ENCODE measurements at regions not wholly inside any gene's neighbourhood (a gene's known extent, or its start where the extent isn't known, plus 50 kb on each side); places are given as distances from the start of the nearest gene placed in this dataset.

DNA sequence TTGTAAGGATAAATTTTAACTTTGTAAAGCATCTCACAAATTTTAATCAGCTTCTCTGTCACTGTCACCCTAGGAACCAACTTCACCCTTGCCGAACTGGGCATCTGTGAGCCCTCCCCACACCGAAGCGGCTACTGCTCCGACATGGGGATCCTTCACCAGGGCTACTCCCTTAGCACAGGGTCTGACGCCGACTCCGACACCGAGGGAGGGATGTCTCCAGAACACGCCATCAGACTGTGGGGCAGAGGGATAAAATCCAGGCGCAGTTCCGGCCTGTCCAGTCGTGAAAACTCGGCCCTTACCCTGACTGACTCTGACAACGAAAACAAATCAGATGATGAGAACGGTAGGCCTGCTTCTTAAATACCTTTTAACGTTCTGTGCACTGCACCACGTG lies 916.3 kb upstream of the WWC1 start:
- 87% methylated on average over 17 of the region's 17 CpGs for WGBS
- no peak overlapping the region for H3K4me3 ChIP-seq (ENCODE audit: low read depth in 1 of 3, low read length in 3 of 3)
- H3K4me1 ChIP-seq (ENCODE audit: control insufficient read depth in 4 of 4, insufficient read depth in 4 of 4, low read length in 3 of 4), result no peaks in the 10 kb centered on the region
- no peak for TF ChIP-seq SP1 (IDR thresholded peaks at IDR 0.05)
- no peak for TF ChIP-seq FOXA2 (IDR thresholded peaks at IDR 0.05)
- TF ChIP-seq, protein P1, sequence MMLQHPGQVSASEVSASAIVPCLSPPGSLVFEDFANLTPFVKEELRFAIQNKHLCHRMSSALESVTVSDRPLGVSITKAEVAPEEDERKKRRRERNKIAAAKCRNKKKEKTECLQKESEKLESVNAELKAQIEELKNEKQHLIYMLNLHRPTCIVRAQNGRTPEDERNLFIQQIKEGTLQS (IDR thresholded peaks at IDR 0.05), result no peak
- no peak for TF ChIP-seq YY1 (IDR thresholded peaks at IDR 0.05)
- no peak for TF ChIP-seq RAD21 (IDR thresholded peaks at IDR 0.05)
- TF ChIP-seq NR2F2 (IDR thresholded peaks at IDR 0.05), result no peak
- TF ChIP-seq, protein P2, sequence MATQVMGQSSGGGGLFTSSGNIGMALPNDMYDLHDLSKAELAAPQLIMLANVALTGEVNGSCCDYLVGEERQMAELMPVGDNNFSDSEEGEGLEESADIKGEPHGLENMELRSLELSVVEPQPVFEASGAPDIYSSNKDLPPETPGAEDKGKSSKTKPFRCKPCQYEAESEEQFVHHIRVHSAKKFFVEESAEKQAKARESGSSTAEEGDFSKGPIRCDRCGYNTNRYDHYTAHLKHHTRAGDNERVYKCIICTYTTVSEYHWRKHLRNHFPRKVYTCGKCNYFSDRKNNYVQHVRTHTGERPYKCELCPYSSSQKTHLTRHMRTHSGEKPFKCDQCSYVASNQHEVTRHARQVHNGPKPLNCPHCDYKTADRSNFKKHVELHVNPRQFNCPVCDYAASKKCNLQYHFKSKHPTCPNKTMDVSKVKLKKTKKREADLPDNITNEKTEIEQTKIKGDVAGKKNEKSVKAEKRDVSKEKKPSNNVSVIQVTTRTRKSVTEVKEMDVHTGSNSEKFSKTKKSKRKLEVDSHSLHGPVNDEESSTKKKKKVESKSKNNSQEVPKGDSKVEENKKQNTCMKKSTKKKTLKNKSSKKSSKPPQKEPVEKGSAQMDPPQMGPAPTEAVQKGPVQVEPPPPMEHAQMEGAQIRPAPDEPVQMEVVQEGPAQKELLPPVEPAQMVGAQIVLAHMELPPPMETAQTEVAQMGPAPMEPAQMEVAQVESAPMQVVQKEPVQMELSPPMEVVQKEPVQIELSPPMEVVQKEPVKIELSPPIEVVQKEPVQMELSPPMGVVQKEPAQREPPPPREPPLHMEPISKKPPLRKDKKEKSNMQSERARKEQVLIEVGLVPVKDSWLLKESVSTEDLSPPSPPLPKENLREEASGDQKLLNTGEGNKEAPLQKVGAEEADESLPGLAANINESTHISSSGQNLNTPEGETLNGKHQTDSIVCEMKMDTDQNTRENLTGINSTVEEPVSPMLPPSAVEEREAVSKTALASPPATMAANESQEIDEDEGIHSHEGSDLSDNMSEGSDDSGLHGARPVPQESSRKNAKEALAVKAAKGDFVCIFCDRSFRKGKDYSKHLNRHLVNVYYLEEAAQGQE (IDR thresholded peaks at IDR 0.05), result no peak
- TF ChIP-seq GABPA (IDR thresholded peaks at IDR 0.05 in 1 of 2, conservative IDR thresholded peaks at IDR 0.05 in 1 of 2), result no peak
- TF ChIP-seq EGR1 (IDR thresholded peaks at IDR 0.05; ENCODE audit: low read depth in 2 of 2), result no peak
- H3K27ac ChIP-seq (ENCODE audit: low read depth in 1 of 2, low read length in 2 of 2), result no peak overlapping the region
- DNase-seq (ENCODE audit: low spot score), result no peak
- no peaks in the 10 kb centered on the region for H3K27me3 ChIP-seq (ENCODE audit: control insufficient read depth in 4 of 4, insufficient read depth in 4 of 4, low read length in 3 of 4)
- H3K9me3 ChIP-seq (ENCODE audit: control insufficient read depth in 4 of 4, low read length in 3 of 4), result no peaks in the 10 kb centered on the region
- no peaks in the 10 kb centered on the region for H3K36me3 ChIP-seq (ENCODE audit: control insufficient read depth in 4 of 4, insufficient read depth in 3 of 4, low read depth in 1 of 4, low read length in 3 of 4)
- no peak overlapping the region for H3K9ac ChIP-seq (ENCODE audit: low read depth in 1 of 2, low read length in 2 of 2)

DNA sequence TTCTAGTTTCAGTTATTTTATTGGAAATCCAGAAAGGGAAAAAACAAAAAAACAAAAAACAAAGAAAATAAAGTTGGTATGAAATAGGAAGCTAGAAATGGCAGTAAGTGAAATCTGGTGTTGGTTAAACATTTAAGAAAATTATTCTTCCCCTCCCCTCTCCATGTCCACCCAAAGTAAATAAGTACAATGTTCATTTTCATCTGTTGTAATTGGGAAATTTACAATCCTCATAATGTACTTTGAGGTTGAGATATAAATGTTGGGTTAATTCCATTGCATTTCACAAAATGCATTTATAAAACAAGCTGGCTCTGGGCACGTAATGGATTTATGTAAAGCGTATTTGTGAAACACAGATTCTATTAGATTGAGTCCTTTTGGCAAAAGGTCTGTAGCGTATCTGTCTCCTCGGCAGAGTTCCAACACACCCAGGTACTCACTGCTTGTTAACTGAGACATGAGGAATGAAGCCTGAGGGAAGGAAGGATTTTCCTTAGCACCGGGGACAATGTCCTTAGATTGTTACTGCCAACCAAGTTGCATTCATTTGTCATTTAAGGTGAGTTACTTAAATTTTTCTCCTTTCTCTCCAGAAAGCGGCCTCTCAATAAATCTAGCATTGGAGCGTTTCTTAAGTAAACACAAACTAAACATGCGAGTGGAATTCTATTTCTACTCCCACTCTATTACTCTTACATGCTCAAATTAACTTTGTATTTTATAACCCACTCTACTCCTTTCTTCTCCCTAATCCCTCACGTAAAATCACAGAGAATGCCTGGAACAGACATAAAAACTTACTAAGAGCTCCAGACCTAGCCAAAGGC lies 912.3 kb upstream of the WWC1 start:
- no peaks in the 10 kb centered on the region for H3K27me3 ChIP-seq (ENCODE audit: control insufficient read depth in 4 of 4, insufficient read depth in 4 of 4, low read length in 3 of 4)
- H3K36me3 ChIP-seq (ENCODE audit: control insufficient read depth in 4 of 4, insufficient read depth in 3 of 4, low read depth in 1 of 4, low read length in 3 of 4), result no peaks in the 10 kb centered on the region
- TF ChIP-seq RXRA (IDR thresholded peaks at IDR 0.05) (no peak), RAD21 (IDR thresholded peaks at IDR 0.05) (peak in 1 of 2 donors; percentile 16), YY1 (IDR thresholded peaks at IDR 0.05) (no peak), HNF4G (IDR thresholded peaks at IDR 0.05) (peak; percentile 13), JUND (IDR thresholded peaks at IDR 0.05) (peak in 1 of 2 donors; percentile 22), TAF1 (conservative IDR thresholded peaks at IDR 0.05) (peak; percentile 15), FOXA2 (IDR thresholded peaks at IDR 0.05) (peak; percentile 21), HNF4A (conservative IDR thresholded peaks at IDR 0.05) (peak; percentile 8 to 75), GABPA (IDR thresholded peaks at IDR 0.05 in 1 of 2, conservative IDR thresholded peaks at IDR 0.05 in 1 of 2) (no peak), FOXA1 (IDR thresholded peaks at IDR 0.05) (no peak), SP1 (IDR thresholded peaks at IDR 0.05) (peak; percentile 60), ZBTB33 (IDR thresholded peaks at IDR 0.05) (no peak)
- TF ChIP-seq, protein P3, sequence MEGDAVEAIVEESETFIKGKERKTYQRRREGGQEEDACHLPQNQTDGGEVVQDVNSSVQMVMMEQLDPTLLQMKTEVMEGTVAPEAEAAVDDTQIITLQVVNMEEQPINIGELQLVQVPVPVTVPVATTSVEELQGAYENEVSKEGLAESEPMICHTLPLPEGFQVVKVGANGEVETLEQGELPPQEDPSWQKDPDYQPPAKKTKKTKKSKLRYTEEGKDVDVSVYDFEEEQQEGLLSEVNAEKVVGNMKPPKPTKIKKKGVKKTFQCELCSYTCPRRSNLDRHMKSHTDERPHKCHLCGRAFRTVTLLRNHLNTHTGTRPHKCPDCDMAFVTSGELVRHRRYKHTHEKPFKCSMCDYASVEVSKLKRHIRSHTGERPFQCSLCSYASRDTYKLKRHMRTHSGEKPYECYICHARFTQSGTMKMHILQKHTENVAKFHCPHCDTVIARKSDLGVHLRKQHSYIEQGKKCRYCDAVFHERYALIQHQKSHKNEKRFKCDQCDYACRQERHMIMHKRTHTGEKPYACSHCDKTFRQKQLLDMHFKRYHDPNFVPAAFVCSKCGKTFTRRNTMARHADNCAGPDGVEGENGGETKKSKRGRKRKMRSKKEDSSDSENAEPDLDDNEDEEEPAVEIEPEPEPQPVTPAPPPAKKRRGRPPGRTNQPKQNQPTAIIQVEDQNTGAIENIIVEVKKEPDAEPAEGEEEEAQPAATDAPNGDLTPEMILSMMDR (IDR thresholded peaks at IDR 0.05; ENCODE audit: low read depth, low read length, missing input control), result no peak
- no peak for DNase-seq (ENCODE audit: low spot score)
- no peaks in the 10 kb centered on the region for H3K9me3 ChIP-seq (ENCODE audit: control insufficient read depth in 4 of 4, low read length in 3 of 4)
- peak overlapping the region in 1 of 2 donors; percentile 68 for H3K9ac ChIP-seq (ENCODE audit: low read depth in 1 of 2, low read length in 2 of 2)
- H3K4me3 ChIP-seq (ENCODE audit: low read depth in 1 of 3, low read length in 3 of 3), result peak overlapping the region in 1 of 3 donors; percentile 54
- no peaks in the 10 kb centered on the region for H3K4me1 ChIP-seq (ENCODE audit: control insufficient read depth in 4 of 4, insufficient read depth in 4 of 4, low read length in 3 of 4)
- WGBS, result 65% methylated on average over 9 of the region's 9 CpGs
- peak overlapping the region; percentile 51 to 58 for H3K27ac ChIP-seq (ENCODE audit: low read depth in 1 of 2, low read length in 2 of 2)

All from liver (tissue), 8 donors.